ENCODE measurements at regions not wholly inside any gene's neighbourhood (a gene's known extent, or its start where the extent isn't known, plus 50 kb on each side); places are given as distances from the start of the nearest gene placed in this dataset.
"Not testable (repeated sequence)": the region's sequence is repeated elsewhere in the genome, so short reads cannot be mapped to it uniquely, and the experiment has no call there.

GRCh38 chr15:30030345-30030744 lies 52.4 kb upstream of the GOLGA8J start:
- DNase-seq: no peak

GRCh38 chr15:30023798-30024295 lies 58.9 kb upstream of the GOLGA8J start:
- peak; percentile 8 for DNase-seq

DNA sequence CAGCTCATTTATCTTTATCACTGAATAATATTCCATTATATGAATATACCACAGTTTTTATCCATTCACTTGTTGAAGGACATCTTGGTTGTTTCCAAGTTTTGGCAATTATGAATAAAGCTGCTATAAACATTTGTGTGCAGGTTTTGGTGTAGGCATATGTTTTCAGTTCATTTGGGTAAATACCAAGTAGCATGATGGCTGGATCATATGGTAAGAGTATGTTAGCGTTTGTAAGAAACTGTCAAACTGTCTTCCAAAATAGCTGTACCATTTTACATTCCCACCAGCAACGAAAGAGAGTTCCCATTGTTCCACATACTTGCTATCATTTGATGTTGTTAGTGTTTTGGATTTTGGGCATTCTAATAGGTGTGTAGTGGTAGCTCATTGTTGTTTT lies 72.0 kb upstream of the GOLGA8J start:
- no peak for DNase-seq

DNA sequence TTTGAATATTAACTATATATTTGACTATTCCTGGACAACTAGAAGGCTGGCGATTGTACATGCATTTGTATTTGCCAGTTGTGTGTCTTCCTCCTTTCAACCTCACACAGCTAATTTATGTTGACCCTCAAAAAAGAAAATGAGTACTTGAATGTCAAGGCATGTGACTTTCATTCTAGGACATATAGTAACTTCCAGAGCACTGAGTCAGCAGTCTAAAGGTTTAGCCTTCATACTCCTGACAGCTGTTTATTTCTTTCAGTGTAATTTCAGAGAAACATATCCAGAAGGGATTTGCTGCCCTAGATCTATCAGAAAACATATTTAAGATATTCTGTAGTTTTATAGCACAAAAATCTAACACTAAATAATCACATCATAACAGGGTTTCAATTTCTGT lies 74.6 kb upstream of the GOLGA8J start:
- no peak for DNase-seq

- DNase-seq: no peak
Observed at GRCh38 chr15:30001602-30002001, 81.2 kb upstream of the GOLGA8J start.

DNA sequence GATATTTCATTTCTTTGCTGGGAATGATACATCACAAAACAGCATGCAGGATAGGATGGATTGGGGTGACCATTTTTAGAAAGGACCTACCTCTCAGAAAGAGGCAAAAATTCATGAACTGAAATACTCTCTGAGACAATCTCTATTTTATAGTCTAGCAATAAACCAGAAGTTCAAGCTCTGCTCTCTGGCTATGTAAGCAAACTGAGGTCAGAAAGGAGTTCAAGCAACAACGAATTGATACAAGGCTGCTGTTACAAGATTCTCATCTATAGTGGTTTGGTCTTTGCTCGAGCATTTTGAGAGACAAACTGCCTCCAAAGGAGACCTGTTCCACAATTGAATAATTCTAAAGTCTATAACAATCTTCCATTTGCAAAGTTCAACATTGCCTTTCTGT lies 84.7 kb upstream of the GOLGA8J start:
- DNase-seq: no peak

- no peak for DNase-seq
Observed at GRCh38 chr15:29997499-29997898, 85.3 kb upstream of the GOLGA8J start.

DNA sequence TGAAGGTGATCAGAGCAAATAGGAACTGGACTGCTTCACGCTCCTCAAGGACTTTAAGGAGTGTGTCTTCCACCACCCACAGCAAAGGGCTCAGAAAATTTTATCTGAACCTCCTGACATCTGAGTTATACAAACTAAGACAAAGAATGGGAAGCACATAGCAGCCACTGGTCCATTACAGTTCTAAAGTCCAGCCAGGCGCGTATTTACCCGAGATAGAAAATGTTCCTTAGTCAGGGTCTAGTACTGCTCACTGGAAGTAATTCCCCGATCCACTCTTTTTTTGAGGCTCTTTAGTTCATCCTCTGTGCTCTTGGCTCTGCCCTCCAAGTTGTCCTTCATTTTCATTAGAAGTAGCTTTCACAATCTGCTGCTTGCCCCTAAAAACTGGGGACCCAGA lies 88.5 kb upstream of the GOLGA8J start:
- DNase-seq: no peak

GRCh38 chr15:29990954-29991353 lies 91.8 kb upstream of the GOLGA8J start:
- no peak for DNase-seq

DNA sequence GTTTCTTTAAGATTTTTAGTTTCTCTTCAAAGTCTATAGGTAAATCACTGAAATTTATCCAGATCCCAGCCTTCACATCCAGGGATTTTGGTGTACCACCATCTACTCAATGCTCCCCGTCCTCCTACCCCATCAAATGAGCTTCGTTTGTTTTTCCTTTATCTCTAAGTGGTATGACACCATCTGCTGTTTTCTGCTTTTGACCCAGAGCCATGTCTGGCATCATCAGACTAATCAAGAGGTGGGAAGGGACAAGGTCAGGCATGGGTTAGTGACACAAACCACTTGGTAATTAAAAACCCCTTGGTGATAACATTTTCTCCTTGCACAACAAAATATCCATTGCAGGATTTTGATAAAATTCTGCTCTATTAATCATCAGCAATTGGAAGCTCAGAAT lies 92.7 kb upstream of the GOLGA8J start:
- DNase-seq: no peak

- DNase-seq: no peak
Observed at GRCh38 chr15:29988701-29989100, 94.1 kb upstream of the GOLGA8J start.

DNA sequence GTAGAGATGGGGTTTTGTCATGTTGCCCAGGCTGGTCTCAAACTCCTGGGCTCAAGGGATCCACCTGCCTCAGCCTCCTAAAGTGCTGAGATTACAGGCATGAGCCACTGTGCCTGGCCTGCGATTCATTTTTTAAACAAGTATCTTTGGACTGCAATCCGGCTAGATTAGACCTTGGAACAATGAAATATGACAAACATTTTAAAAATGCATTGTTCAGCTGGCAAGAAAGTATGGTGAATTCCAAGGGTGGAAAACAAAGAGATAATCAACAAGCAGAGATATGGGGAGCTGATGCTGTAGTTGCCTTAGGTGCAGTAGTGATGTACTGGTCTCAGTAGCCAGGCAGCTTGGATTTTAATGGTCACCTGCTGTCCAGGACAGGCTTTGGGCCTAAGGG lies 95.8 kb upstream of the GOLGA8J start:
- no peak for DNase-seq

- no peak for DNase-seq
Observed at GRCh38 chr15:29978411-29979382, 104.1 kb upstream of the GOLGA8J start.

DNA sequence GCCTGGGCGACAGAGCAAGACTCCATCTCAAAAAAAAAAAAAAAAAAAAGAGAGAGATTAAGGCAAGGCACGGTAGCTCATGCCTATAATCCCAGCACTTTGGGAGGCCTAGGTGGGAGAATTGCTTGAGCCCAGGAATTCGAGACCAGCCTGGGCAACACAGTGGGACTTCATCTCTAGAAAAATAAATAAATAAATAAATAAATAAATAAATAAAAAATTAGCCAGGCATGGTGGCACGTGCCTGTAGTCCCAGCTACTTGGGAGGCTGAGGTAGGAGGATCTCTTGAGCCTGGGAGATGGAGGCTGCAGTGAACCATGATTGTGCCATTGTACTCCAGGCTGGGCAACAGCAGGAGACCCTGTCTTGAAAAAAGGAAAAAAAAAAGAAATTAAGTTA lies 108.7 kb upstream of the GOLGA8J start:
- DNase-seq: not testable (repeated sequence)

DNA sequence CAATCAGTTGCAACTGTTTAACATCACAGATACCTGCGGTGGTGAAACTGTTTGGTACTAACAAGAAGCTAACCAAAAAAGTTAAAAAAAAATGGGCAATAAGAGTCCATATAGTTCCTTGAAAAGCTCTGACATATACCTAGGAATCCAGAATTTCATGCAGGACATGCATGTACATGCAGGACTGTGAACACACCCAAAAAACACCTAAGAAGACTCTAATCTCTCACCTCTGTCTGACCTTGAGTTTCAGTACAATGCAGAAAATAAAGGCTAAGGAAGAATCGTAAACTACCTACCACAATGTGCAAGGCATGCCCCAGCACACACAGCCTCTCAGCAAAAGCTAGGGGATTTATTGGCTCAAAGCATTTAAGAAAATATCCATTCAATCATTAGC lies 110.7 kb upstream of the GOLGA8J start:
- DNase-seq: no peak

DNA sequence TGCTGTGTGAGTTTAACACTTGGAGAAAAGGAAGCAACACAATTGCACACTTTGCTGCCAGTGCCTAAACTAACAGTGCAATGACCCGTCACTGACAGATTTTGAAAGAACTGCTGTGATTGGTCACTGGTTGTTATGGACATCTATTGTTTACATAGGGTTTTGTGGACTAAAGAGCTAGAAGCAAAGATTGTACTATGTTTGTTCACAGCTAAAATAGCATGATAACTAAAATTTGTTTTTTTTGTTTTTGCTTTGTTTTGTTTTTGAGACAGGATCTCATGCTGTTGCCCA lies 112.4 kb upstream of the GOLGA8J start:
- no peak for DNase-seq

GRCh38 chr15:29969562-29970401 lies 113.0 kb upstream of the GOLGA8J start:
- DNase-seq: no peak

- DNase-seq: no peak
Observed at GRCh38 chr15:29968895-29969561, 113.7 kb upstream of the GOLGA8J start.

DNA sequence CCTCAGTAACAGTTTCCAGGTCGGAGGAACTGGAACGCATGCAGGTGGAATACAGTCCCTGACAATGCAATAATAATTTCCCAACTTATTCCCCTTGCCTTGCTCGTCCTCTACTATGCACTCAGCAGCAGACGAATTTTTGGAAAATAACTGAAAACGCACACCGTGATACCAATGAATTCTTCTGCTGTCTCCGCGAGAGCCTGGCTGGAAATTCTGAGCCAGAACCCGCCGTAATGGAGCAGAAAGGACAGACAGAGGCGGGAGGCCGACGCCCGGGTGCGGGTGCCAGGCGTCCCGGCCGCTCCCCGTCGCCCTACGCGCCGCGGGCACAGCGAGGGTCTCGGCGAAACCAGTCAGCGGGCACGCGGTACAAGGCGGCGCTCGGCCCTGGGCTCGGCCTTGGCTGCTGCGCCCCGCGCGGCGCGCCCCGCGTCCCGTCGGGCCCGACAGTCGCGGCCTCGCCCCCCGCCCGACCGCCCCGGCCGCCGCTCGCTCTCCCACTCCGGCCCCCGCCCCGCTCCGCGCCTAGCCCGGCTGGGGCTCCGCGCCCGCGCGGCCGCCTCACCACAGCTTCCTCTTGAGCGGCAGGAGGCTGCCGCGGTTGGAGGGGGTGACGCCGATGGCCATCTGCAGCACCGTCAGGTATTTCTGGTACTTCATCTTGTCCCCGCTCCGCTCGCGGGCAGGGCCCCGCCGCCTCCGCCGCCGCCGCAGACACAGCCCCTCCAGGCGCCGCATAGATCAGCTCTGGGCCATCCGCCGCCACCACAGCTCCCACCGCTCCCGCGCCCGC lies 114.5 kb upstream of the GOLGA8J start:
- DNase-seq: no peak

DNA sequence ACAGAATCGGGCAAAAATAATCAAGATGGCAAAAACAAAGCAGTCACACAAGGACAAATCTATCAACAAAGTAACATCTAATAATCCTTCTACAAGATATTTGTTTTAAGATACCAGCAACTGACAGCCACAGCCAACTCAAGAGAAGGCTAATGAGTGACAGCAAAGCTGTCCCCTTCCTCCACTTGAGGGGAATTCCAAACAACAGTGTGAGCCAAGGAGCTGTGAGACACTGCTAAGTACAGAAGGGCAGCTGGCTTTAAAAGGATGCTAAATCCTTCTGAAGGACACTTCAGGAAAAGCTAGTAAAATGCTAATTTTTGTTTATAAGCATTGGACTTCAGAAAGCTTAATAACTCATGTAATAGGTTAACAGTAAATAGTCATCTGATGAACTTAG lies 120.3 kb upstream of the GOLGA8J start:
- no peak for DNase-seq

- no peak for DNase-seq
Observed at GRCh38 chr15:29959384-29960137, 123.2 kb upstream of the GOLGA8J start.
